Stimulated activated CD8-positive, alpha-beta memory T cell treated with anti-CD3 and anti-CD28 coated beads, Interleukin-7, amount 100 ng/mL, for 48 hours (primary cell): ENCODE measurements at regions not wholly inside any gene's neighbourhood (a gene's known extent, or its start where the extent isn't known, plus 50 kb on each side); places are given as distances from the start of the nearest gene placed in this dataset.
"Not testable (repeated sequence)": the region's sequence is repeated elsewhere in the genome, so short reads cannot be mapped to it uniquely, and the experiment has no call there.

Experiments
- DNase-seq, 2 donors: peaks; one replicate each; pipeline ENCODE4 v3.0.0-alpha.2; 2020; ENCODE audit warnings: low read depth in 1 of 2; ENCODE audit errors: extremely low read depth in 1 of 2

DNA sequence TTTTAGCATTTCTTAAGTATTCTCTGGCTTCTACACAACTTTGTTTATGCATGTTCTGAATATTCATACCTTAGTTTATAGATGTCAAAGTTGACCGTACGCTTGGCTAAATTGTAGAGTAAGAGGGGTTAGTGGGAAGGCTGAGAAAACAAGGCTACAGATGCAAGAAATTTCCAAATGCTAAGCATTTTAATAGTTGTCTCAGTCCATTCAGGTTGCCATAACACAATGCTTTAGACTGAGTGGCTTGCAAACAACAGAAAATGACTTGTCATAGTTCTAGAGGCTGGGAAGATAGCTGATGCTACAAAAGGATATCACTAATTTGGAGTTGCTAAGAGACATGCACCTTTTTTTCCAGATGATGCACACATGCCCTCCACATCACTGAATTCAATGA is 53.0 kb upstream of the C1QTNF3 start:
- not testable (repeated sequence) for DNase-seq

DNA sequence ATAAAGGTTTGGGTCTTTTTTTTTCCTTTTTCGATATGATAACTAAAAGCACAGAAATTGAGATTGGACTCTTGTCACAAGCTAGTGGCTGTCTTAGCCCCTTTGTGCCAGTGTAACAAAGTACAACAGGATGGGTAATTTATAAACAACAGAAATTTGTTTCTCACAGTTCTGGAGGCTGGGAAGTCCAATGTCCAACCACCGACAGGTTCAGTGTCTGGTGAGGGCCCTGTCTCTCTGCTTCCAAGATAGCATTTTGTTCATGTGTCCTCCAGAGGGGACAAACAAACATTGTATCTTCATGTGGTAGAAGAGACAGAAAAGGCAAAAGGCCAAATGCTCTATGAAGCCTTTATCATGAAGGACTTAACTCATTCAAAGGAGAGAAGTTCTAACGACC is 56.9 kb upstream of the C1QTNF3 start:
- DNase-seq, result not testable (repeated sequence)

DNA sequence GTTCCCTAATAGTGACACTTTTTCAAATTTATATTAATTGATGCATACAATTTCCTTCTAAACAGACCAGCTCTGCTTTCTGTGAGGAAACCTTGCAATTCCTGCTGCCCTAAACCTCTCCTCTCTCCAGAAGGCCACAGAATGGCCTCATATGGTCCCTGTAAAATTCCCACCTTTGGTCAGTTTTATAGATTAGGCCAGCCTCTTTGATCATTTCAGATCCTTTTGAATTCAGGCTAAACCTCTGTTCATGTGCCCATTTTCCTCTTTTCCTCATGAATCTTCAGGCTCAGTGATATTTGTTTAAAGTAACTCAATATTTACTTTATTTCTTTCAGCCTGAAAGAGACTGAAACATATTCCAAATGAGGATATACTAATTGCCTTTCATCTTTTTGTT is 58.6 kb upstream of the C1QTNF3 start:
- DNase-seq, result not testable (repeated sequence)

DNA sequence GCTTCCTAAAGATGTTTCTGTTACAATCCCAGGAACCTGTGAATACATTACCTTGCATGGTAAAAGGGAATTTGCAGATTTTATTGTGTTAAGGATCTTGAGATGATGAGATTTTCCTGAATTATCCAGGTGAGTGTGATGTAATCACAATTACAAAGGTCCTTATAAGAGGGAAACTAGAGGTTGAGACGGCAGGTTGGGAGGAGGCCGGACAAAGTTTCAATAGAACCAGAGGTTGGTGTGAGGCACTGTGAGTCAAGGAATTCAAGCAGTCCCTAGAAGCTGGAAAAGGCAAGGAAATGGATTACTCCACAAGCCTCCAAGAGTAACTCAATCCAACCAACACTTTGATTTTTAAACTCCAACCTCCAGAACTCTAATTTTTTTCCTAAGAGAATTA is 65.9 kb upstream of the C1QTNF3 start:
- not testable (repeated sequence) for DNase-seq

DNA sequence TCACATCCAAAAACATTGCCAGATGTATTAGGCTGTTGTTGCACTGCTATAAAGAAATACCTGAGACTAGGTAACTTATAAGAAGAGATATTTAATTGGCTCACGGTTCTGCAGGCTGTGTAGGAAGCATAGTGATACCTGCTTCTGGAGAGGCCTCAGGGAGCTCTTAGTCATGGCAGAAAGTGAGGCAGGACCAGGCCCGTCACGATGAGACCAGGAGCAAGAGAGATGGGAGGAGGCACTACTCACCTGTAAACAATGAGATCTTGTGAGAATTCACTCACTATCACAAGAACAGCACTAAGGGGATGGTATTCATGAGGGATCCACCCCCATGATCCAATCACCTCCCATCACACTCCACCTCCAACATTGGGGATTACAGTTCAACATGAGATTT is 81.3 kb upstream of the C1QTNF3 start:
- not testable (repeated sequence) for DNase-seq

DNA sequence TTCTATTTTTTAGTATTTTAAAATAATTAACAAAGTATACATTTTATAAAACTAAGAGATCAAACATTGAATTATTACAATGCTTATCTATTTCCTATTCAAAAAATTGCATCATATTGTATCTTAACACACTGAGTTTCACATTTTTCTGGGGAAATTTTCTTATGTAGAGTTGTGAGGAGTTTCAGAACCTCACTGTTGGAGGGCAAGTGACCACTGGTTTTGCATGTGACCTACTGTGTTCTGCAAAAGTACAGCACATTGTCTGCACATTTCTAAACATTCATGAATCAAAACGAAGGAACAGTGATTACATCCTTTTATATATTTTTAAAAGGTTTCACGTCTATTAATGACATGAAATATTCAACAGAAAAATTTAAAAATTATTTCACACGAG is 82.3 kb upstream of the C1QTNF3 start:
- DNase-seq, result not testable (repeated sequence)

DNA sequence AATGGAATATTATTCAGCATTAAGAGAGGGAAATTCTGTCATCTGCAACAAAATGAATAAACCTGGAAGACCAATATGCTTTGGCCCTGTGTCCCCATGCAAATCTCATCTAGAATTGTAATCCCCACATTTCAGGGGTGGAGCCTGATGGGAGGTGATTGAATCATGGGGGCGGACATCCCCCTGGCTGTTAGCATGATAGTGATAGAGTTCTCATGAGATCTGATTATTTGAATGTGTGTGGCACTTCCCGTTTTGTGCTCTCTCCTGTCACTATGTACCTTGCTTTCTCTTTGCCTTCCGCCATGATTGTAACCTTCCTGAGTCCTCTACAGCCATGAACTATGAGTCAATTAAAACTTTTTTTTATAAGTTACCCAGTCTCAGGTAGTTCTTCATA is 83.7 kb upstream of the C1QTNF3 start:
- DNase-seq, result not testable (repeated sequence)

DNA sequence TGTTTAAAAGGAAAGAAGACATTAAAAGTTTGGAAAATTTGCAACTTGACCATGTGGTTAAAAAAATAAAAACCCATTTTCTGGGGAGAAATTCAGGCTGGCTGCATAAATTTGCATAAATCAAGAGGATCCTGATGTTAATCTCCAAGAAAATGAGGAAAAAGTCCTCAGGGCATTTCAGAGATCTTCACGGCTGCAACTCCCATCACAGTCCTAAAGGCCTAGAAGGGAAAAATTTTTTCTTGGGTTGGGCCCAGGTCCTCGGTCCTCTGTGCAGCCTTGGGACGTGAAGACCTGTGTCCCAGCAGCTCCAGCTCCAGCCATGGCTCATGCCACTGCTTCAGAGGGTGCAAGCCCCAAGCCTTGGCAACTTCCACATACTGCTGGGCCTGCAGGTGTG is 84.8 kb upstream of the C1QTNF3 start:
- not testable (repeated sequence) for DNase-seq

DNA sequence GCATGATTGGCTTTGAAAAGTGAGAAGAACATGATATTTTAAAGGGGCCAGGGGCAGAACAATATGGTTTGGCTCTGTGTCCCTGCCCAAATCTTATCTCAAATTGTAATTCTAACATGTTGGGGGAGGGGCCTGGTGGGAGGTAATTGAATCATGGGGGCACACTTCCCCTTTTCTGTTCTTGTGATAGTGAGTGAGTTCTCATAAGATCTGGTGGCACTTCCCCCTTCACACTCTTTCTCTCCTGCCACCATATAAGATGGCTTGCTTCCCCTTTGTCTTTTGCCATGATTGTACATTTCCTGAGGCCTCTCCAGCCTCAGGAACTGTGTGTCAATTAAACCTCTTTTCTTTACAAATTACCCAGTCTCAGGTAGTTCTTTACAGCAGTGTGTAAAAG is 85.9 kb upstream of the C1QTNF3 start:
- not testable (repeated sequence) for DNase-seq

DNA sequence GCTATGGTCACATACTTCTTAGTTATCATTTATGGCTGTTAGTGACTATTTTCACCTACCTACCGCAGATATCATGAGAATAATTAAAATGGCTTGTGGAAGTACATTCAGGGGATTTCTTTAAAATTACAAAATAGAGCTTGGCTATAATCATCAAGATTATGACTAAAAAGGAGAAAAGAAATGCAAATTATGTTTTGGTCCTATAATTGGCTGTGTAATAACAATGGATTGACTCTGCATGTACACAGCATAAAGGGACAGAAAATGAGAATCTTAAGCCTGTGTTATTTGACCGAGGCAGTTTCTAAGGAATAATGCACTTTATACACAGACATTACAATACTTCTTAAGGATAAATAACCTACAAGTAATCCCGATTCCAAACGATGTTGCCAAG is 112.0 kb upstream of the C1QTNF3 start:
- DNase-seq, result not testable (repeated sequence)

DNA sequence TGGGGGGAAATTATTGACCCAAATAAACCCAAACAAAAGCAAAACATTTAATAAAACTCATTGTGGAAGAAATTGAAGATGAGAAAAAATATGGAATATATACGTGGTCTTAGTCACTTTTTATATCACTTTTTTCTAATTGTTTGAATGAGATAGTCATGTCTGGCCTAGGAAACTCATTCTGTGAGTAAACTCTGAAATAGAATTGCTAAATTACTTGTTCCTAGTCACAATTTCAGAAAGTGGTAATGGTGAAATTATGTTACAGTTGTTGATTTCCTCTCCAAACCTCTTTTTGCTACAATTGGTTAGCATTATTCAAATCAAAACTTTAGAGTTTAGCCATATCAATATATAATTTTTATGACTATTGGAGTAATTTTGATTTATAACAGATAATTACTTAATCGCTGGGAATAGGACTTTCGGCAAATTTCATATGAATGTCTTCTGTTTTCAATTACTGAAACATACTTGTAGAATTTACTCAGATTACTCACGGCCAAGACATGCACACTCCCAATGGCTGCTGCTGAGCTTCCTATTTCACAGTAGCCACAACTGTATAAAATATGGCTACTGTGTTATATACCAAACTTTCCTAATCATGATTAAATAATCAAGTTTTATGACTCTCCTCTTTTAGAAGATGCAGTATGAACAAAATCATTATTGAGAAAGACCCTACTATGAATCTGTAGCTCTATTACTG is 113.8 kb upstream of the C1QTNF3 start:
- not testable (repeated sequence) for DNase-seq

DNA sequence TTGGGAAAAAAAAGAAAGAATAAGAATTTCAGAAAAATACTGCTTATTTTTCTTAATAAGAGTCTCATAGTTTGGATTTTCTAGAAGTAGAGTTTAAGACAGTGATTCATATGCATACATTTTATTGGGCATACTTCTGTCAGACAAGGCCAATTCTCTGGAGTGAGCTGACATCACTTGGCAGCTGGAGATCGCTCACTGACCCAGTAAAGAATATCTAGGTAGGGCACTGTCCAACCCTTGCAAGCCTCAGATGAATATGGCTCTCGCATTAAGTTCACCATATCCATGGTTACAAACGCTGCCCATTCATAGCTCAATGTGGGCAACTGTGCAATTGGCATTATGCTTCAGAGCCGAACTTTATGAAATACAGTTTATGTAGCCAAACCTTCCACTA is 117.9 kb upstream of the C1QTNF3 start:
- DNase-seq, result not testable (repeated sequence)

DNA sequence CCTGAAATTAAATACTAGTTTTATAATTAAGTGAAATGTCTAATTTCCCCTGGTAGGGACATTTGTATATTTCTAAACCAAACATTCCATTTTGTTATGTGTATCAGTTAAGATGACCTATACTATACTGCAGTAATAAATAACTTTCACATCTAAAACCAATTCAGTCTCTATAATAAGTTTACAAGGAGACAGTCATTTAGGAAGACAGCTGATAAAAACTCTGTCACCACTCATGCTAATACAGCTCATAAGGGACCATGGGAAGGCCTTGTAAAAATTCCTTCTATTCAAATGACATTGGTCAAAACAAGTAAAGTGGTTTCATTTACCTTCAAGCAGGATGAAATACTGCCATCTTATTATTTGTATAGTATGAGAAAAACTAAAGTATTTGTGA is 128.4 kb upstream of the C1QTNF3 start:
- not testable (repeated sequence) for DNase-seq

DNA sequence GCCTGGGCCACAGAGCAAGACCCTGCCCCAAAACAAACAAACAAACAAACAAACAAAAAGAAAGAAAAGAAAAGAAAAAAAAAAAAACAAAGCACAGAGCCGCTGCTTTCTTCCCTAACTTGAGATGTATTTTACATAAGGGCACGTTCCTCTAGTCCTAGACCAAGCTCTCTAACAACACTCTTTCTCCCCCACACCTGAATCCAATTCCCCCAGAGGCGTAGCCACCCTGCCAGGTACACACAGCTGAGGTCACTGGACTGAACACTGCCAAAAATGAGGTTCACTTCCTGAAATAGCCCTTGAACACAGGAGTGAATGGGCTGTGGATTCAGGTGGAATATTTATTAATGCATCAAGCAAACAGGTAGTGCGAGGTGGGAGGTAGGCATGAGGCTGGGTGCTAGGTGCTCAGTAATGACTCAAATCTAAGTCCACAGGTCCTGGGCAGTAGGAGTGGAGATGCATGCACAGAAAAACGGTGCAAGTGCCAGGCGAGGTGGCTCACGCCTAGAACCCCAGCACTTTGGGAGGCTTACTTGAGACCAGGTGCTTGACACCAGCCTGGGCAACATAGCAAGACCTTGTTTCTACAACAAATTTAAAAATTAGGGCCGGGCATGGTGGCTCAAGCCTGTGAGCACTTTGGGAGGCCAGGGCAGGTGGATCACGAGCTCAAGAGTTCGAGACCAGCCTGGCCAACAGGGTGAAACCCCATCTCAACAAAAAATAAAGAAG is 136.6 kb upstream of the C1QTNF3 start:
- DNase-seq, result not testable (repeated sequence)

DNA sequence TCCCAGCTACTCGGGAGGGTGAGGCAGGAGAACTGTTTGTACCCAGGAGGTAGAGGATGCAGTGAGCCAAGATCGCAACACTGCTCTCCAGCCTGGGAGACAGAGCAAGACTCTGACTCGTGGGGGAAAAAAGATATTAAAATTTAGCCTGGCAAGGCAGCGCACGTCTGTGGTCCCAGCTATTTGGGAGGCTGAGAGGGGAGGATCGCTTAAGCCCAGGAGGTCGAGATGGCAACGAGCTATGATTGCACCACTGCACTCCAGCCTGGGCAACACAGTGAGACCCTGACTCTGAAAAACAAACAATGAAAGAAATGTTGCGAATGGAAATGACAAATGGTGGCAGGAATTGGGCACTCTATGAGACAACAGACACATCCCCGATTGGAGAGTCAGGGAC is 137.2 kb upstream of the C1QTNF3 start:
- DNase-seq, result not testable (repeated sequence)

DNA sequence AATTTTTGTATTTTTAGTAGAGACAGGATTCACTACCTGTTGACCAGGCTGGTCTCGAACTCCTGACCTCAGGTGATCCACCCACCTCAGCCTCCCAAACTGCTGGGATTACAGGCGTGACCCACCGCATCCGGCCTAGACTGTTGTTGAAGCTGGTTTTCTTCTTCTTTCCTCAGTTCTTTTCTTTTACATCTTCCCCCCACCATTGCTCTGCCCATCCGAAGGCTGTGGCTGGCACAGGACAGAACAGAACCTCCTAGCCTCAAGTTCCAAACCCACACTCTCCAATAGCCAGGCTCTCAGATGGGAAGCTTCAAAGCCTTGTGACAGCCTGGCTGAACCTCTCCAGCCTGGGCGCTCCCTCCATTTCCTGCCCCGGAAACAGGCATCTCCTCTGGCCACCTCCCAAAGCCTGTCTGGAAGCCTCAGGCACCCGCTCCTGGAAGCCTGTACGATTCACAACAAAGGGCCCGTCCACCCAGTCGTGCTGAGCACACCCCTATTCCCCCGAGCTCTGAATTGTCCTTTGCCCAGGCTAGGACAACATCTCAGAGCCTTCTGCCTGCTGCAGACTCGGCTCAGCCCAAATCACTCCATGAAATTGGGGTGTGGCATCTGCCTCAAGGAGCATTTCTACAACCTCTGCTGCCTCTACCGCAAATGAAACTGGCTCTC is 138.1 kb upstream of the C1QTNF3 start:
- DNase-seq, result not testable (repeated sequence)

DNA sequence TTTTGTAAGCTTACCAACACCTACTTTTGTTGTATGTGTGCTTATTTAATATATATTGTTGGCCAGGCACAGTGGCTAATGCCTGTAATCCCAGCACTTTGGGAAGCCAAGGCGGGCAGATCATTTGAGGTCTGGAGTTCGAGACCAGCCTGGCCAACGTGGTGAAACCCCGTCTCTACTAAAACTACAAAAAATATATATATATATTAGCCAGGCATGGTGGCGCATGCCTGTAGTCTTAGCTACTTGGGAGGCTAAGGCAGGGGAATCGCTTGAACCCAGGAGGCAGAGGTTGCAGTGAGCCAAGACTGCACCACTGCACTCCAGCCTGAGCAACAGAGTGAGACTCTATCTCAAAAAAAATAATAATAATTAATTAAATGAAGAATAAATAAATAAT is 142.0 kb upstream of the C1QTNF3 start:
- DNase-seq, result not testable (repeated sequence)

DNA sequence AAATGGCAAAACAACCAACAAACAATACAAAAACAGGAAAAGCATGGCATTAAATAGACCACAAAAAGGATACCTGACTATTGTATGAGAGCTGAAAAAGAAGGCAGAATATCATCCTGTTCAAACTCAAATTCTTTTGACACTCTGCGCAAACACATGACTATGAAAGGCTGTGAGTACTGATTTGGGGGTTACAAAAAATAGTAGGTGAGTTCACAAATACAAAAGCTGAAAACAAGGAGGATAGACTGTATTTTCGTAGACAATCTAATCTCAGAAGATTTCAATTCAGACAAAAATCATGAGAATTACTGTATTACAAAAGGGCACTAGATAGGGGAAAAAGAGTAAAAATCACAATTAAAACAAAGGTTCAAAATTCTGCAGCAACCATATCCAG is 142.6 kb upstream of the C1QTNF3 start:
- not testable (repeated sequence) for DNase-seq

DNA sequence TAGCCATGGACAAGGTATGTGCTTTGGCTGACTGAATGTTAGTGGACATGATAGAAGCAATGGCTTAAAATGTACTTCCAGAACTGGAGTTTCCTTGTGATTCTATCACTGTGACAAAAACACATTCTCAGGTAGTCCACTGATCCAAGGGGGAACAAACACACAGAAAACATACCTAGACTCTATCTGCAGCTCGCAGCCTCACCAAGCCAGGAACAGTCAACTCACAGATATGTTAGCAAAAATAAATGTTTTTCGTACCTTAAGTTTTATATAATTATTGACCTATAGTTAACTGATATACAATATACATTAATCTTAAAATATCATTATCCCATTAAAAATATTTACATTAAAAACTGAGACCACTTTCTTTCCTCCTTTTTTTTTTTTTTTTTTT is 143.1 kb upstream of the C1QTNF3 start:
- not testable (repeated sequence) for DNase-seq

DNA sequence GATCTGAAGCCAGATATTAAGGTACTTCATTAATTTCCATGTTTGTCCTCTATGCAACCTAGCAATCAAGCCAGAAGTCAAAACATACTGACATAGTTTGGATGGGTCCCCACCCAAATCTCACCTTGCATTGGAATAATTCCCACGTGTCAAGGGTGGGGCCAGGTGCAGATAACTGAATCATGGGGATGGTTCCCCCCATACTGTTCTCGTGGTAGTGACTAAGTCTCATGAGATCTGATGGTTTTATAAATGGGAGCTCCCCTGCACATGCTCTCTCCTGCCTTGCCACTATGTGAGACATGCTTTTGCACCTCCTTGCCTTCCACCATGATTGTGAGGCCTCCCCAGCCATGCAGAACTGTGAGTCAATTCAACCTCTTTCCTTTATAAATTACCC is 143.9 kb upstream of the C1QTNF3 start:
- not testable (repeated sequence) for DNase-seq

DNA sequence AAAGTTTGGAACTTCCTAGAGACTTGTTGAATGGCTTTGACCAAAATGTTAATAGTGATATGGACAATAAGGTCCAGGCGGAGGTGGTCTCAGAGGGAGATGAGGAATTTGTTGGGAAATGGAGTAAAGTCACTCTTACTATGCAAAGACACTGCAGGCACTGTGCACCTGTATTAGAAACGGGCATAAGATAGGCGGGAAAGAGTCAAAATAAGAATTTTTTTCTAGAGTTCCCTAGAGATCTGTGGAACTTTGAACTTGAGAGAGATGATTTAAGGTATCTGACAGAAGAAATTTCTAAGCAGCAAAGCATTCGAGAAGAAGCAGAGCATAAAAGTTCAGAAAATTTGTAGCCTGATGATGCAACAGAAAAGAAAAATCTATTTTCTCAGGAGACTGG is 144.4 kb upstream of the C1QTNF3 start:
- DNase-seq, result not testable (repeated sequence)
